Vagina (tissue), 2 donors: ENCODE measurements at regions not wholly inside any gene's neighbourhood (a gene's known extent, or its start where the extent isn't known, plus 50 kb on each side); places are given as distances from the start of the nearest gene placed in this dataset.

Experiments used
- POLR2A ChIP-seq, 2 donors: fragments of 450-650 bp; IDR thresholded peaks; one replicate each; pipeline ENCODE4 v1.6.1; 2017; ENCODE audit warnings: antibody characterized with exemption in 2 of 2, mild to moderate bottlenecking in 2 of 2, moderate library complexity in 2 of 2
- POLR2AphosphoS5 ChIP-seq, 2 donors: sonication (generic); formaldehyde crosslinking; IDR thresholded peaks; one replicate each; pipeline ENCODE4 v1.9.0; 2017; ENCODE audit warnings: antibody characterized with exemption in 2 of 2, mild to moderate bottlenecking in 2 of 2, low read depth in 1 of 2; ENCODE audit not compliant: insufficient read depth in 1 of 2
- TF ChIP-seq, protein P1 (sequence below), 3 experiments: fragments of 450-650 bp in 2 of 3; fragments of 200-600 bp in 1 of 3; sonication (generic) in 1 of 3; IDR thresholded peaks; one replicate each; pipeline ENCODE4 v1.5.1; 2017 to 2019; ENCODE audit warnings: antibody characterized with exemption in 3 of 3, mild to moderate bottlenecking in 2 of 3, moderate library complexity in 2 of 3

DNA sequence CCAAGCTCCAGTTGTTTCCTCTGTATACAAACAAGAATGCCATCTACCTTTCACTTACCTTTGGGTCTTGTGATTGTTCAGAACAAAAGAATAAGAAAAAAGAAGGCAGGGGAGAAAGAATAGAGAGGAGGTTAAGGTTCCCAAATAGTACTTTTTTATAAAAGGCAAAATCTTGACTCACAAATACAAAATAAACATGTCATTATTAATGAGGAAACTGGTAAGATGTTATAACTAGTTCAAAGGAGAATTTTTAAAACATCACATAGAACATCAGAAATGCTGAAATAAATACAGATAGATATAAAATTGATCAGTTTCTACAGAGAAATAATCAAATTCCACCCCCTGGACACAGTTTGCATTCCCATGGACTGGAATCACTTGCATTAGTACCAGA lies 446.7 kb upstream of the CCDC196 start:
- TF ChIP-seq, protein P1, sequence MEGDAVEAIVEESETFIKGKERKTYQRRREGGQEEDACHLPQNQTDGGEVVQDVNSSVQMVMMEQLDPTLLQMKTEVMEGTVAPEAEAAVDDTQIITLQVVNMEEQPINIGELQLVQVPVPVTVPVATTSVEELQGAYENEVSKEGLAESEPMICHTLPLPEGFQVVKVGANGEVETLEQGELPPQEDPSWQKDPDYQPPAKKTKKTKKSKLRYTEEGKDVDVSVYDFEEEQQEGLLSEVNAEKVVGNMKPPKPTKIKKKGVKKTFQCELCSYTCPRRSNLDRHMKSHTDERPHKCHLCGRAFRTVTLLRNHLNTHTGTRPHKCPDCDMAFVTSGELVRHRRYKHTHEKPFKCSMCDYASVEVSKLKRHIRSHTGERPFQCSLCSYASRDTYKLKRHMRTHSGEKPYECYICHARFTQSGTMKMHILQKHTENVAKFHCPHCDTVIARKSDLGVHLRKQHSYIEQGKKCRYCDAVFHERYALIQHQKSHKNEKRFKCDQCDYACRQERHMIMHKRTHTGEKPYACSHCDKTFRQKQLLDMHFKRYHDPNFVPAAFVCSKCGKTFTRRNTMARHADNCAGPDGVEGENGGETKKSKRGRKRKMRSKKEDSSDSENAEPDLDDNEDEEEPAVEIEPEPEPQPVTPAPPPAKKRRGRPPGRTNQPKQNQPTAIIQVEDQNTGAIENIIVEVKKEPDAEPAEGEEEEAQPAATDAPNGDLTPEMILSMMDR (IDR thresholded peaks at IDR 0.05) = no peak
- TF ChIP-seq POLR2A (IDR thresholded peaks at IDR 0.05) = no peak
- TF ChIP-seq POLR2AphosphoS5 (IDR thresholded peaks at IDR 0.05; ENCODE audit: insufficient read depth in 1 of 2, low read depth in 1 of 2) = no peak
